DND-41 (cell line): ENCODE measurements at regions not wholly inside any gene's neighbourhood (a gene's known extent, or its start where the extent isn't known, plus 50 kb on each side); places are given as distances from the start of the nearest gene placed in this dataset.

Source experiments
- ATAC-seq: fragments of 200-7000 bp; cut with Tn5 transposase; 3 replicates; pipeline ENCODE4 v1.9.1; 2021; ENCODE audit warnings: low read depth; ENCODE audit not compliant: insufficient read depth
- DNase-seq: peaks from one replicate; pipeline ENCODE4 v3.0.0-alpha.2; 2020
- H2AFZ ChIP-seq: 2 replicates; pipeline ENCODE4 v1.6.0; 2012; ENCODE audit warnings: low read depth, low read length
- H3K27ac ChIP-seq: 2 replicates; pipeline ENCODE4 v1.5.1; 2012; ENCODE audit warnings: low read length, inconsistent platforms
- H3K27me3 ChIP-seq: fragments of 200-600 bp; sonication (generic); 2 replicates; pipeline ENCODE4 v1.6.0; 2012; ENCODE audit warnings: low read length, mild to moderate bottlenecking, inconsistent platforms; ENCODE audit not compliant: insufficient read depth, poor library complexity
- H3K36me3 ChIP-seq: 2 replicates; pipeline ENCODE4 v1.5.1; 2012; ENCODE audit warnings: low read length, inconsistent platforms; ENCODE audit not compliant: insufficient read depth
- H3K4me1 ChIP-seq: 2 replicates; pipeline ENCODE4 v1.5.1; 2012; ENCODE audit warnings: mild to moderate bottlenecking, low read length; ENCODE audit not compliant: insufficient read depth
- H3K4me2 ChIP-seq: 2 replicates; pipeline ENCODE4 v1.6.0; 2012; ENCODE audit warnings: mild to moderate bottlenecking, moderate library complexity, low read length, inconsistent platforms; ENCODE audit not compliant: insufficient read depth
- H3K4me3 ChIP-seq, 2 experiments: fragments of 200-600 bp in 1 of 2; shearing (Covaris generic) in 1 of 2; 2 replicates each; pipeline ENCODE4 v1.5.1; 2012 to 2016; ENCODE audit warnings: inconsistent platforms in 2 of 2, low read length in 2 of 2, mild to moderate bottlenecking in 2 of 2, low read depth in 1 of 2, moderate library complexity in 1 of 2
- H3K79me2 ChIP-seq: 2 replicates; pipeline ENCODE4 v1.6.0; 2012; ENCODE audit warnings: low read length, inconsistent platforms; ENCODE audit not compliant: insufficient read depth
- H3K9ac ChIP-seq: 2 replicates; pipeline ENCODE4 v1.6.0; 2012; ENCODE audit warnings: low read depth, mild to moderate bottlenecking, inconsistent platforms, low read length, moderate library complexity
- H3K9me3 ChIP-seq: 2 replicates; pipeline ENCODE4 v1.5.1; 2012; ENCODE audit warnings: low read length, moderate library complexity, mild to moderate bottlenecking, inconsistent platforms; ENCODE audit not compliant: insufficient read depth, severe bottlenecking
- H4K20me1 ChIP-seq: 2 replicates; pipeline ENCODE4 v1.6.0; 2012; ENCODE audit warnings: low read length; ENCODE audit not compliant: insufficient read depth
- CTCF ChIP-seq: IDR thresholded peaks from 2 replicates; pipeline ENCODE4 v1.5.1; 2012; ENCODE audit warnings: borderline replicate concordance, low read length, moderate library complexity, mild to moderate bottlenecking; ENCODE audit not compliant: poor library complexity, severe bottlenecking; ENCODE audit errors: extremely low read depth
- EZH2 ChIP-seq: IDR thresholded peaks from 3 replicates; pipeline ENCODE4 v1.6.1; 2012; ENCODE audit warnings: borderline replicate concordance, low read depth, mild to moderate bottlenecking, moderate library complexity, low read length, inconsistent platforms; ENCODE audit not compliant: severe bottlenecking

- no peaks in the 10 kb centered on the region for H3K27me3 ChIP-seq
- no peak overlapping the region for H3K9ac ChIP-seq
- DNase-seq (no peak), ATAC-seq (no peak)
- H3K4me1 ChIP-seq, result peaks cover 21% of the 10 kb centered on the region
- H3K4me2 ChIP-seq, result no peak overlapping the region
- H3K9me3 ChIP-seq, result no peaks in the 10 kb centered on the region
- TF ChIP-seq EZH2 (no peak), CTCF (no peak)
- H2AFZ ChIP-seq, result no peak overlapping the region
- no peaks in the 10 kb centered on the region for H3K36me3 ChIP-seq
- no peak overlapping the region for H3K4me3 ChIP-seq
- no peaks in the 10 kb centered on the region for H4K20me1 ChIP-seq
- H3K27ac ChIP-seq, result no peak overlapping the region
- no peaks in the 10 kb centered on the region for H3K79me2 ChIP-seq
Observed at GRCh38 chr2:144597388-144597787, 77.5 kb upstream of the ZEB2 start.

- no peaks in the 10 kb centered on the region for H3K36me3 ChIP-seq
- peak overlapping the region; percentile 70 for H3K27ac ChIP-seq
- H3K4me3 ChIP-seq, result peak overlapping the region in 1 of 2 experiments; percentile 2; a peak in 1 of 4 replicates
- H3K4me2 ChIP-seq, result peak overlapping the region; percentile 40
- H3K9ac ChIP-seq, result peak overlapping the region; percentile 11
- TF ChIP-seq CTCF (no peak), EZH2 (no peak)
- H3K27me3 ChIP-seq, result no peaks in the 10 kb centered on the region
- H2AFZ ChIP-seq, result peak overlapping the region; percentile 70
- H4K20me1 ChIP-seq, result no peaks in the 10 kb centered on the region
- ATAC-seq (peak; percentile 82), DNase-seq (peak; percentile 21)
- H3K9me3 ChIP-seq, result no peaks in the 10 kb centered on the region
- H3K79me2 ChIP-seq, result no peaks in the 10 kb centered on the region
- H3K4me1 ChIP-seq, result peaks cover 21% of the 10 kb centered on the region
Observed at GRCh38 chr2:144596073-144596871, 76.4 kb upstream of the ZEB2 start.

- H2AFZ ChIP-seq, result peak overlapping the region; percentile 70
Observed at GRCh38 chr2:144595686-144596072, 75.8 kb upstream of the ZEB2 start.

More at GRCh38 chr2:144595686-144596072, 75.8 kb upstream of the ZEB2 start:
- Histone ChIP-seq H4K20me1 (no peaks in the 10 kb centered on the region), H3K79me2 (no peaks in the 10 kb centered on the region), H3K36me3 (no peaks in the 10 kb centered on the region), H3K9me3 (no peaks in the 10 kb centered on the region), H3K9ac (peak overlapping the region; percentile 11), H3K4me2 (peak overlapping the region; percentile 40), H3K27ac (peak overlapping the region; percentile 70), H3K4me1 (peaks cover 21% of the 10 kb centered on the region), H3K4me3 (peak overlapping the region in 1 of 2 experiments; percentile 2; a peak in 1 of 4 replicates), H3K27me3 (no peaks in the 10 kb centered on the region)
- no peak for TF ChIP-seq CTCF
- no peak for TF ChIP-seq EZH2
- DNase-seq, result no peak
- no peak for ATAC-seq
